Subcutaneous abdominal adipose tissue (tissue), 5 donors: ENCODE measurements at regions not wholly inside any gene's neighbourhood (a gene's known extent, or its start where the extent isn't known, plus 50 kb on each side); places are given as distances from the start of the nearest gene placed in this dataset.

Experiments used
- H3K27ac ChIP-seq: one replicate; pipeline ENCODE4 v1.7.0; 2013; ENCODE audit warnings: low read depth, mild to moderate bottlenecking, inconsistent platforms, low read length, moderate library complexity
- H3K27me3 ChIP-seq, 5 donors: one replicate each; pipeline ENCODE4 v1.7.0; 2013; ENCODE audit warnings: low read length in 5 of 5, inconsistent platforms in 1 of 5; ENCODE audit not compliant: control insufficient read depth in 5 of 5, insufficient read depth in 4 of 5
- H3K36me3 ChIP-seq, 5 donors: one replicate each; pipeline ENCODE4 v1.7.0; 2013; ENCODE audit warnings: low read length in 5 of 5; ENCODE audit not compliant: control insufficient read depth in 5 of 5, insufficient read depth in 5 of 5
- H3K4me1 ChIP-seq, 5 donors: one replicate each; pipeline ENCODE4 v1.7.0; 2013; ENCODE audit warnings: low read length in 5 of 5, mild to moderate bottlenecking in 3 of 5, moderate library complexity in 1 of 5; ENCODE audit not compliant: control insufficient read depth in 5 of 5, insufficient read depth in 5 of 5
- H3K4me3 ChIP-seq, 5 donors: one replicate each; pipeline ENCODE4 v1.7.0; 2013; ENCODE audit warnings: low read length in 5 of 5, low read depth in 1 of 5
- H3K9ac ChIP-seq, 5 donors: one replicate each; pipeline ENCODE4 v1.7.0; 2013; ENCODE audit warnings: low read length in 5 of 5, mild to moderate bottlenecking in 4 of 5, moderate library complexity in 3 of 5
- H3K9me3 ChIP-seq, 5 donors: one replicate each; pipeline ENCODE4 v1.7.0; 2013; ENCODE audit warnings: low read length in 5 of 5; ENCODE audit not compliant: control insufficient read depth in 5 of 5
- donor health status: healthy.
- donor health status: healthy.
- donor health status: healthy.
- donor health status: healthy.
- donor health status: healthy.

DNA sequence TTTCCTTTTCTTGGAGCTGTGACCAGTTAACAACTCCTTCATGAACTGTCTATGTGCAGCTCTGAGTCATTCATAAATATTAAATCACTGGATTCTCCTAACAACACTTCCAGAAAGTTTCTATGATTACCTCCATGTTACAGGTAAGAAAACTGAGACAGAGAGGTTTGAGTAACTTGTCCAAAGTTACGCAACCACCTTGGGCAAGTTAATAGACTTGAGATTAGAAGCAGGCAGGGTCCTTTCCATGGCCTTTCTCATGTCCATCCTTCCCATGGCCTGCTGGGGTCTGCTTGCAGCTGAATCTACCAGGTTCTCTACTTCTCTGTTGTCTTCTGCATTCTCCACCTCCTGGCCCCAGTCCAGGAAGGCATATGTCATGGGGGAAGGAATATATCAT lies 648.8 kb upstream of the MKI67 start:
- H3K4me3 ChIP-seq = no peak overlapping the region
- H3K27ac ChIP-seq = no peak overlapping the region
- H3K9ac ChIP-seq = no peak overlapping the region
- H3K36me3 ChIP-seq = no peaks in the 10 kb centered on the region
- H3K4me1 ChIP-seq = peaks cover 0 to 1% (median 0%) of the 10 kb centered on the region in 5 donors
- peaks cover 0 to 4% (median 0%) of the 10 kb centered on the region in 5 donors for H3K9me3 ChIP-seq
- peaks cover 0 to 5% (median 0%) of the 10 kb centered on the region in 5 donors for H3K27me3 ChIP-seq

GRCh38 chr10:128775743-128776142 lies 649.5 kb upstream of the MKI67 start:
- H3K36me3 ChIP-seq = no peaks in the 10 kb centered on the region
- peaks cover 0 to 6% (median 0%) of the 10 kb centered on the region in 5 donors for H3K27me3 ChIP-seq
- H3K9ac ChIP-seq = no peak overlapping the region
- peaks cover 0 to 4% (median 0%) of the 10 kb centered on the region in 5 donors for H3K9me3 ChIP-seq
- no peak overlapping the region for H3K27ac ChIP-seq
- no peak overlapping the region for H3K4me3 ChIP-seq
- H3K4me1 ChIP-seq = peaks cover 0 to 3% (median 0%) of the 10 kb centered on the region in 5 donors

DNA sequence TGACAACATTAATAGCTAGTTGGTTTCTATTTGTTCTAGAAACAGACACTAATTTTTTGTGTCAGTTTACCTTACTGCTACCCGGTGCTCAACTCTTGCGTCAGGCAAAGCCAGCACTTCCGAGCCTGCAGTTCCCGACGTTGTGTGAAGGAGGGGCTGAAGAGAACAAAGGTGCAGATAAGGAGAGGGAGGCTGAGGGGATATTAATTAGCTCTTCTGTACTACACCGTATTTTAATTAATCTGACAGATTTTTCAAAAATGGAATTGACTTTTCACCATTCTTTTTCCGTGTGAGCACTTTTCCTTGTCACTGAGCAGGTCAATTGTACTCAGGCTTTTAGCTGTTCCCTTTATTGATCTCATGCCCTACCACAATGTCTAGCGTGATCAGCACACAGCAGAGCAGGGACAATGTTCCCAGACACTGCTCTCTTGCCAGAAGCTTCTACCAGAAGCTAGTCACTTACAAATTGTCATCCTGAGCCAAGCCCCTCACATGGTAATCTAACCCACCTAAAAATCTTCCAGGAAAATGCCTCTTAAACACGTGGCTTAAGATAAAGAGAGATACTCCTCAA lies 650.5 kb upstream of the MKI67 start:
- no peak overlapping the region for H3K27ac ChIP-seq
- peaks cover 0 to 4% (median 0%) of the 10 kb centered on the region in 5 donors for H3K9me3 ChIP-seq
- peaks cover 0 to 3% (median 0%) of the 10 kb centered on the region in 5 donors for H3K4me1 ChIP-seq
- no peak overlapping the region for H3K4me3 ChIP-seq
- no peaks in the 10 kb centered on the region for H3K36me3 ChIP-seq
- H3K27me3 ChIP-seq = peaks cover 0 to 6% (median 0%) of the 10 kb centered on the region in 5 donors
- no peak overlapping the region for H3K9ac ChIP-seq

- Histone ChIP-seq H3K27me3 (peaks cover 0 to 6% (median 0%) of the 10 kb centered on the region in 5 donors), H3K4me3 (no peak overlapping the region), H3K9me3 (peaks cover 0 to 4% (median 0%) of the 10 kb centered on the region in 5 donors), H3K9ac (no peak overlapping the region), H3K36me3 (no peaks in the 10 kb centered on the region), H3K4me1 (peaks cover 0 to 3% (median 0%) of the 10 kb centered on the region in 5 donors), H3K27ac (no peak overlapping the region)
Measured at GRCh38 chr10:128777342-128777741, 651.1 kb upstream of the MKI67 start.

DNA sequence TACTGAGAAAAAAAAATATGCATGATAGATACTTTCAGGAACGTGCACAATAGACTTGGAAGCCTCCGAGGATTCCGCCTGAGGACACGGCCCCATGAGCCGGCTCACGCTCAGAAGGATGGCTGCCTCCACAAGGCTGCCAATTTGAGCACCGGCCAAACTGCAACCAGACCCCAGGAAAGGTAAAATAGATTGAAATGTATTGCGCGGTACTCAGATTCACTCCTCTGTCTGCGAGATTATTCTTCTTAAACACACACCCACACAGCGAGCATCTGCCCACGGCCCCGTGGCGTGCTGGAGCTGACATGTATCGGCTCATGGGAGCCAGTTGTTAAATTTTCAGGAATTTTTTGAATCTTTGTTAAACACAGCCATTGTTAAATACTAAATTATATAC lies 653.2 kb upstream of the MKI67 start:
- Histone ChIP-seq H3K4me3 (no peak overlapping the region), H3K27ac (no peak overlapping the region), H3K9me3 (no peaks in the 10 kb centered on the region), H3K27me3 (peaks cover 0 to 6% (median 0%) of the 10 kb centered on the region in 5 donors), H3K4me1 (peaks cover 0 to 3% (median 0%) of the 10 kb centered on the region in 5 donors), H3K9ac (no peak overlapping the region), H3K36me3 (no peaks in the 10 kb centered on the region)

- Histone ChIP-seq H3K27ac (no peak overlapping the region), H3K9me3 (no peaks in the 10 kb centered on the region), H3K4me3 (no peak overlapping the region), H3K27me3 (peaks cover 0 to 6% (median 0%) of the 10 kb centered on the region in 5 donors), H3K36me3 (no peaks in the 10 kb centered on the region), H3K4me1 (peaks cover 0 to 3% (median 0%) of the 10 kb centered on the region in 5 donors), H3K9ac (no peak overlapping the region)
Measured at GRCh38 chr10:128780156-128780761, 654.0 kb upstream of the MKI67 start.

DNA sequence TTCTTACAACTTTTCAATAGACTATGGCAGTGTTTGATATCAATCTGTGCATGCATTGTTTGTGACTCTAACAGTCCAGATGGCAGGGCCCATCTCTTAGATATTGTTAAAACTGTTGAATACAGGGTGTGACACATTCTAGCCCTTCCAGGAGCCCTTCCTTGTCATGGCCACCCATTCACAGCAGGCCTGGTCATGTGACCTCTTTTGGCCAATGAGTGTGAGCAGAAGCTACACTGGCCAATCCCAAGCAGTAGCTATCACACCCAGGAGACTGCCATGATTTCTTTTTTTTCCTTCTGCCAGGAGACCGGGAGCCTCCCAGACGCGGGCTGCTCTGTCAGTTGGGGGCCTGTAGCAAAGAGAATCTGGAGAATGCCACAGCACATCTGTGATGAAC lies 655.4 kb upstream of the MKI67 start:
- Histone ChIP-seq H3K4me1 (peaks cover 0 to 3% (median 0%) of the 10 kb centered on the region in 5 donors), H3K9ac (no peak overlapping the region), H3K27ac (no peak overlapping the region), H3K27me3 (peaks cover 0 to 6% (median 0%) of the 10 kb centered on the region in 5 donors), H3K9me3 (no peaks in the 10 kb centered on the region), H3K36me3 (no peaks in the 10 kb centered on the region), H3K4me3 (no peak overlapping the region)

DNA sequence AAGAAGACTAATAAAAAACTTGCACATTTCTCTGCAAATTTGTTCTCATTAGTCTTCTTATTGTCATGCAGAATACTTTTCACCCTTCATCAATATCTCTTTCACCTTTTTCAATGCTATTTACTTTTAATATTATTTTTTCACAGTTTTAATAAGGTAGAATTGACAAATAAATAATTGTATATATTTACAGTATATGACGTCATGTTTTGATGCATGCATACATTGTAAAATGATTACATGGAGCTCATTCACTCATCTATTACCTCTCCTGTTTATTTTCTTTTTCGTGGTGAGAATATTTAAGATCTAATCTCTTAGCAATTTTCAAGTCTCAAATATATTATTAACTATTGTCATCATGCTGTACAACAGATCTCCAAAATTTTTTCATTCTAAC lies 658.2 kb upstream of the MKI67 start:
- Histone ChIP-seq H3K27me3 (peaks cover 0 to 4% (median 0%) of the 10 kb centered on the region in 5 donors), H3K4me3 (no peak overlapping the region), H3K36me3 (no peaks in the 10 kb centered on the region), H3K27ac (no peak overlapping the region), H3K9ac (no peak overlapping the region), H3K4me1 (peaks cover 0 to 3% (median 0%) of the 10 kb centered on the region in 5 donors), H3K9me3 (no peaks in the 10 kb centered on the region)

GRCh38 chr10:128792426-128793140 lies 666.4 kb upstream of the MKI67 start:
- Histone ChIP-seq H3K27ac (no peak overlapping the region), H3K36me3 (no peaks in the 10 kb centered on the region), H3K27me3 (no peaks in the 10 kb centered on the region), H3K9ac (no peak overlapping the region), H3K4me1 (no peaks in the 10 kb centered on the region), H3K4me3 (no peak overlapping the region), H3K9me3 (no peaks in the 10 kb centered on the region)
